ENCODE measurements at regions not wholly inside any gene's neighbourhood (a gene's known extent, or its start where the extent isn't known, plus 50 kb on each side); places are given as distances from the start of the nearest gene placed in this dataset.

GRCh38 chr4:83855044-83855443, 319.1 kb downstream of the GPAT3 start:
- Mint-ChIP-seq H3K9me3 (no peaks in the 10 kb centered on the region), H3K36me3 (ENCODE audit: insufficient read depth in 1 of 3, low read depth in 3 of 3) (no peaks in the 10 kb centered on the region), H3K27me3 (ENCODE audit: low read depth) (no peaks in the 10 kb centered on the region), H3K27ac (no peak overlapping the region; a peak in 1 of 7 replicates), H3K4me3 (no peak overlapping the region), H3K4me1 (peaks cover 45 to 68% of the 10 kb centered on the region in 2 experiments)
- Histone ChIP-seq H2AK5ac (ENCODE audit: insufficient read length, low read length) (no peak overlapping the region), H2BK12ac (ENCODE audit: insufficient read length, low read depth, low read length) (no peak overlapping the region), H3K56ac (ENCODE audit: insufficient read length, low read depth, low read length) (no peak overlapping the region), H3T11ph (ENCODE audit: low read length) (no peak overlapping the region), H3K18ac (ENCODE audit: insufficient read length, low read depth, low read length) (no peak overlapping the region), H2BK120ac (ENCODE audit: low read depth, low read length, poor library complexity, severe bottlenecking) (no peak overlapping the region), H4K5ac (ENCODE audit: insufficient read length, low read depth, low read length) (no peak overlapping the region), H2BK5ac (ENCODE audit: insufficient read length, low read length) (no peak overlapping the region), H3K27me3 (ENCODE audit: insufficient read depth, low read length) (no peaks in the 10 kb centered on the region), H3K9ac (ENCODE audit: extremely low read depth, insufficient read length, low read length) (no peak overlapping the region), H3K4me1 (ENCODE audit: insufficient read depth, low read length) (peaks cover 18% of the 10 kb centered on the region), H3K4me2 (ENCODE audit: insufficient read depth, insufficient read length, low read length) (no peak overlapping the region), H2BK20ac (ENCODE audit: low read depth, low read length, poor library complexity, severe bottlenecking) (no peak overlapping the region), H4K20me1 (ENCODE audit: control insufficient read depth, insufficient read depth, insufficient read length) (no peaks in the 10 kb centered on the region), H3K4ac (ENCODE audit: low read depth, low read length) (no peak overlapping the region), H3K9me3 (ENCODE audit: control insufficient read depth, low read depth, low read length) (no peaks in the 10 kb centered on the region), H3K14ac (ENCODE audit: insufficient read depth, low read length) (no peak overlapping the region), H3K23ac (ENCODE audit: insufficient read length, low read depth, low read length) (no peak overlapping the region), H2BK15ac (ENCODE audit: low read depth, low read length) (no peak overlapping the region), H2AFZ (ENCODE audit: low read length) (no peak overlapping the region), H3K79me2 (ENCODE audit: insufficient read depth, low read length) (no peaks in the 10 kb centered on the region), H3K23me2 (ENCODE audit: insufficient read length, low read depth, low read length, poor library complexity, severe bottlenecking) (no peaks in the 10 kb centered on the region), H4K8ac (replicated peaks; ENCODE audit: insufficient read length, low read depth, low read length) (no peak overlapping the region), H4K91ac (ENCODE audit: insufficient read length, low read depth, low read length) (no peak overlapping the region), H3K27ac (ENCODE audit: insufficient read length, low read depth, low read length) (no peak overlapping the region), H3K79me1 (ENCODE audit: insufficient read depth, low read depth, low read length, poor library complexity, severe bottlenecking) (no peaks in the 10 kb centered on the region)
- DNase-seq: no peak
- no CpG with 5 or more reads among the region's 6 CpGs for WGBS (ENCODE audit: extremely low coverage, insufficient read length, low lambda C conversion rate)
- TF ChIP-seq, protein P1, sequence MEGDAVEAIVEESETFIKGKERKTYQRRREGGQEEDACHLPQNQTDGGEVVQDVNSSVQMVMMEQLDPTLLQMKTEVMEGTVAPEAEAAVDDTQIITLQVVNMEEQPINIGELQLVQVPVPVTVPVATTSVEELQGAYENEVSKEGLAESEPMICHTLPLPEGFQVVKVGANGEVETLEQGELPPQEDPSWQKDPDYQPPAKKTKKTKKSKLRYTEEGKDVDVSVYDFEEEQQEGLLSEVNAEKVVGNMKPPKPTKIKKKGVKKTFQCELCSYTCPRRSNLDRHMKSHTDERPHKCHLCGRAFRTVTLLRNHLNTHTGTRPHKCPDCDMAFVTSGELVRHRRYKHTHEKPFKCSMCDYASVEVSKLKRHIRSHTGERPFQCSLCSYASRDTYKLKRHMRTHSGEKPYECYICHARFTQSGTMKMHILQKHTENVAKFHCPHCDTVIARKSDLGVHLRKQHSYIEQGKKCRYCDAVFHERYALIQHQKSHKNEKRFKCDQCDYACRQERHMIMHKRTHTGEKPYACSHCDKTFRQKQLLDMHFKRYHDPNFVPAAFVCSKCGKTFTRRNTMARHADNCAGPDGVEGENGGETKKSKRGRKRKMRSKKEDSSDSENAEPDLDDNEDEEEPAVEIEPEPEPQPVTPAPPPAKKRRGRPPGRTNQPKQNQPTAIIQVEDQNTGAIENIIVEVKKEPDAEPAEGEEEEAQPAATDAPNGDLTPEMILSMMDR (conservative IDR thresholded peaks at IDR 0.05): no peak
